HG02759 (cell line): ENCODE measurements at regions not wholly inside any gene's neighbourhood (a gene's known extent, or its start where the extent isn't known, plus 50 kb on each side); places are given as distances from the start of the nearest gene placed in this dataset.
"Not testable (repeated sequence)": the region's sequence is repeated elsewhere in the genome, so short reads cannot be mapped to it uniquely, and the experiment has no call there.

Experiments used
- ATAC-seq: cut with Tn5 transposase; IDR thresholded peaks from one replicate; pipeline ENCODE4 v1.9.1; 2021; ENCODE audit warnings: mild to moderate bottlenecking, moderate library complexity; ENCODE audit not compliant: unreplicated experiment

- no peak for ATAC-seq
Observed at GRCh38 chr17:68097161-68097805, 61.7 kb downstream of the KPNA2 start.

- ATAC-seq = not testable (repeated sequence)
Observed at GRCh38 chr17:68099341-68099753, 63.8 kb downstream of the KPNA2 start.

- ATAC-seq = no peak
Observed at GRCh38 chr17:68100000-68100641, 64.6 kb downstream of the KPNA2 start.

GRCh38 chr17:68101075-68101986, 65.8 kb downstream of the KPNA2 start:
- ATAC-seq = no peak

GRCh38 chr17:68101987-68102314, 66.4 kb downstream of the KPNA2 start:
- ATAC-seq = no peak

GRCh38 chr17:68102318-68102758, 66.8 kb downstream of the KPNA2 start:
- no peak for ATAC-seq

GRCh38 chr17:68103148-68103547, 67.6 kb downstream of the KPNA2 start:
- ATAC-seq = no peak

GRCh38 chr17:68106085-68106484, 70.5 kb downstream of the KPNA2 start:
- no peak for ATAC-seq

- no peak for ATAC-seq
Observed at GRCh38 chr17:68107373-68107772, 71.8 kb downstream of the KPNA2 start.

GRCh38 chr17:68108313-68109000, 72.9 kb downstream of the KPNA2 start:
- no peak for ATAC-seq

GRCh38 chr17:68109404-68109803, 73.9 kb downstream of the KPNA2 start:
- ATAC-seq = not testable (repeated sequence)

GRCh38 chr17:68116211-68116610, 80.7 kb downstream of the KPNA2 start:
- ATAC-seq = not testable (repeated sequence)

GRCh38 chr17:68122587-68122986, 87.1 kb downstream of the KPNA2 start:
- no peak for ATAC-seq

GRCh38 chr17:68125111-68125870, 89.8 kb downstream of the KPNA2 start:
- no peak for ATAC-seq

- ATAC-seq = no peak
Observed at GRCh38 chr17:68127914-68128313, 92.4 kb downstream of the KPNA2 start.

- ATAC-seq = no peak
Observed at GRCh38 chr17:68131456-68131855, 95.9 kb downstream of the KPNA2 start.

GRCh38 chr17:68133346-68134045, 98.0 kb downstream of the KPNA2 start:
- no peak for ATAC-seq

GRCh38 chr17:68134046-68134637, 98.6 kb downstream of the KPNA2 start:
- ATAC-seq = no peak

GRCh38 chr17:68134731-68135130, 99.2 kb downstream of the KPNA2 start:
- ATAC-seq = no peak
